ENCODE measurements at regions not wholly inside any gene's neighbourhood (a gene's known extent, or its start where the extent isn't known, plus 50 kb on each side); places are given as distances from the start of the nearest gene placed in this dataset.

DNA sequence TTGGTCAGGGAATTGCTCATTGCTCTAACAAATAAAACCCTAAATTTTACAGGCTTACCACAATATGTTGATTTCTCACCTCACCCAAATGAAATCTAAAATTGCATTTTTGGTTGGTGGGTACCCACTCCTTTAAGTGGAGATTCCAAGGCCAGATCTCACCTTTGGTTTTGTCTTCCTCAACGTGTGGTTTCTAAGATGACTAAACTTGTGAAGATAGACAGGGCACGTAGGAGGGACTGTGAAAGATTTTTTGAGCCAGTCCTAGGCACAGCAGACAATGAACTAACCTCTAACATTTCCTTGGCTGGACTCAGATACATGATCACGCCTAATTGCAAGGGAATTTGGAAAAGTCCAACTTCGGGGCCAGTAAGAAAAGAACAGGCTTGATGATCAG lies 1003.9 kb downstream of the FLRT2 start:
- TF ChIP-seq, protein P1, sequence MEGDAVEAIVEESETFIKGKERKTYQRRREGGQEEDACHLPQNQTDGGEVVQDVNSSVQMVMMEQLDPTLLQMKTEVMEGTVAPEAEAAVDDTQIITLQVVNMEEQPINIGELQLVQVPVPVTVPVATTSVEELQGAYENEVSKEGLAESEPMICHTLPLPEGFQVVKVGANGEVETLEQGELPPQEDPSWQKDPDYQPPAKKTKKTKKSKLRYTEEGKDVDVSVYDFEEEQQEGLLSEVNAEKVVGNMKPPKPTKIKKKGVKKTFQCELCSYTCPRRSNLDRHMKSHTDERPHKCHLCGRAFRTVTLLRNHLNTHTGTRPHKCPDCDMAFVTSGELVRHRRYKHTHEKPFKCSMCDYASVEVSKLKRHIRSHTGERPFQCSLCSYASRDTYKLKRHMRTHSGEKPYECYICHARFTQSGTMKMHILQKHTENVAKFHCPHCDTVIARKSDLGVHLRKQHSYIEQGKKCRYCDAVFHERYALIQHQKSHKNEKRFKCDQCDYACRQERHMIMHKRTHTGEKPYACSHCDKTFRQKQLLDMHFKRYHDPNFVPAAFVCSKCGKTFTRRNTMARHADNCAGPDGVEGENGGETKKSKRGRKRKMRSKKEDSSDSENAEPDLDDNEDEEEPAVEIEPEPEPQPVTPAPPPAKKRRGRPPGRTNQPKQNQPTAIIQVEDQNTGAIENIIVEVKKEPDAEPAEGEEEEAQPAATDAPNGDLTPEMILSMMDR (conservative IDR thresholded peaks at IDR 0.05), result no peak
- no peak for TF ChIP-seq ZFX (IDR thresholded peaks at IDR 0.05)

Measured in C4-2B (cell line).